ENCODE measurements at regions not wholly inside any gene's neighbourhood (a gene's known extent, or its start where the extent isn't known, plus 50 kb on each side); places are given as distances from the start of the nearest gene placed in this dataset.
"Not testable (repeated sequence)": the region's sequence is repeated elsewhere in the genome, so short reads cannot be mapped to it uniquely, and the experiment has no call there.

- Histone ChIP-seq H3K4me3 (ENCODE audit: low read length) (no peak overlapping the region), H3K4me2 (ENCODE audit: low read depth, low read length) (no peak overlapping the region), H3K27me3 (replicated peaks; ENCODE audit: insufficient read depth, low read length) (no peaks in the 10 kb centered on the region)
Measured at GRCh38 chr4:144861471-144861870, 215.5 kb downstream of the HHIP start.

DNA sequence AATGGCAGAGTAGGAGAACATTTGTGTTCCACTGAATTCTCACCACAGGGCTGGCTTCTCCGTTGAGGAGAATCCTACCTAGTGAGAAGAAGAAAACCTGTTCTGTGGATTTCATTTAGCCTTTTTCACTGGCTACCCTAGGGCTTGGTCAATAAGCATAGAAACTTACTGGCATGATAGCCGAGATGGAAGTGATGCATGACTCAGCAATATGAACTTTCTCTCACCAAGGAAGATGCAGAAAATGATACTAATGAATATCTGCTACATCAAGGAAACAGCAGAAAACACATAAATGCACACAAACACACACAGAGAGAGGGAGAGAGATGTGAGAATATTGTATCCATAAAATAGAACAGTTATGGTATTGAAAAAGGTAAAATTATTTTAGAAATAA, 216.3 kb downstream of the HHIP start:
- H2AFZ ChIP-seq (ENCODE audit: low read length), result no peak overlapping the region
- H3F3A ChIP-seq (ENCODE audit: insufficient read depth, low read length), result no peaks in the 10 kb centered on the region
- H3K36me3 ChIP-seq (replicated peaks; ENCODE audit: insufficient read depth, low read length), result no peaks in the 10 kb centered on the region
- no peak overlapping the region for H3K4me2 ChIP-seq (ENCODE audit: low read depth, low read length)
- H3K9me2 ChIP-seq (replicated peaks; ENCODE audit: insufficient read depth, low read length), result no peaks in the 10 kb centered on the region
- H3K79me2 ChIP-seq (ENCODE audit: low read length), result no peaks in the 10 kb centered on the region
- no peak overlapping the region for H3K9ac ChIP-seq (ENCODE audit: low read length)
- TF ChIP-seq, protein P1, sequence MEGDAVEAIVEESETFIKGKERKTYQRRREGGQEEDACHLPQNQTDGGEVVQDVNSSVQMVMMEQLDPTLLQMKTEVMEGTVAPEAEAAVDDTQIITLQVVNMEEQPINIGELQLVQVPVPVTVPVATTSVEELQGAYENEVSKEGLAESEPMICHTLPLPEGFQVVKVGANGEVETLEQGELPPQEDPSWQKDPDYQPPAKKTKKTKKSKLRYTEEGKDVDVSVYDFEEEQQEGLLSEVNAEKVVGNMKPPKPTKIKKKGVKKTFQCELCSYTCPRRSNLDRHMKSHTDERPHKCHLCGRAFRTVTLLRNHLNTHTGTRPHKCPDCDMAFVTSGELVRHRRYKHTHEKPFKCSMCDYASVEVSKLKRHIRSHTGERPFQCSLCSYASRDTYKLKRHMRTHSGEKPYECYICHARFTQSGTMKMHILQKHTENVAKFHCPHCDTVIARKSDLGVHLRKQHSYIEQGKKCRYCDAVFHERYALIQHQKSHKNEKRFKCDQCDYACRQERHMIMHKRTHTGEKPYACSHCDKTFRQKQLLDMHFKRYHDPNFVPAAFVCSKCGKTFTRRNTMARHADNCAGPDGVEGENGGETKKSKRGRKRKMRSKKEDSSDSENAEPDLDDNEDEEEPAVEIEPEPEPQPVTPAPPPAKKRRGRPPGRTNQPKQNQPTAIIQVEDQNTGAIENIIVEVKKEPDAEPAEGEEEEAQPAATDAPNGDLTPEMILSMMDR (IDR thresholded peaks at IDR 0.05; ENCODE audit: low read length), result no peak
- TF ChIP-seq EZH2phosphoT487 (IDR thresholded peaks at IDR 0.05; ENCODE audit: low read length) (no peak), EZH2 (optimal IDR thresholded peaks at IDR 0.05; ENCODE audit: low read depth, low read length) (no peak)
- DNase-seq, result no peak
- H3K4me3 ChIP-seq (ENCODE audit: low read length), result no peak overlapping the region
- no peaks in the 10 kb centered on the region for H3K9me3 ChIP-seq (replicated peaks; ENCODE audit: insufficient read depth, low read length)
- H3K27ac ChIP-seq (ENCODE audit: low read length), result no peak overlapping the region
- no peaks in the 10 kb centered on the region for H3K27me3 ChIP-seq (replicated peaks; ENCODE audit: insufficient read depth, low read length)
- no peaks in the 10 kb centered on the region for H3K4me1 ChIP-seq (ENCODE audit: low read length)
- H4K20me1 ChIP-seq (ENCODE audit: insufficient read depth, low read length), result no peaks in the 10 kb centered on the region

More at GRCh38 chr4:144861471-144861870, 215.5 kb downstream of the HHIP start:
- Histone ChIP-seq H3K9me2 (replicated peaks; ENCODE audit: insufficient read depth, low read length) (no peaks in the 10 kb centered on the region), H3K27ac (ENCODE audit: low read length) (no peak overlapping the region), H3F3A (ENCODE audit: insufficient read depth, low read length) (no peaks in the 10 kb centered on the region), H3K9me3 (replicated peaks; ENCODE audit: insufficient read depth, low read length) (no peaks in the 10 kb centered on the region), H2AFZ (ENCODE audit: low read length) (no peak overlapping the region), H3K4me1 (ENCODE audit: low read length) (no peaks in the 10 kb centered on the region), H3K36me3 (replicated peaks; ENCODE audit: insufficient read depth, low read length) (no peaks in the 10 kb centered on the region), H3K79me2 (ENCODE audit: low read length) (no peaks in the 10 kb centered on the region), H4K20me1 (ENCODE audit: insufficient read depth, low read length) (no peaks in the 10 kb centered on the region), H3K9ac (ENCODE audit: low read length) (no peak overlapping the region)
- TF ChIP-seq EZH2 (optimal IDR thresholded peaks at IDR 0.05; ENCODE audit: low read depth, low read length) (no peak), EZH2phosphoT487 (IDR thresholded peaks at IDR 0.05; ENCODE audit: low read length) (no peak)
- TF ChIP-seq, protein P1 (IDR thresholded peaks at IDR 0.05; ENCODE audit: low read length), result no peak
- DNase-seq, result no peak

DNA sequence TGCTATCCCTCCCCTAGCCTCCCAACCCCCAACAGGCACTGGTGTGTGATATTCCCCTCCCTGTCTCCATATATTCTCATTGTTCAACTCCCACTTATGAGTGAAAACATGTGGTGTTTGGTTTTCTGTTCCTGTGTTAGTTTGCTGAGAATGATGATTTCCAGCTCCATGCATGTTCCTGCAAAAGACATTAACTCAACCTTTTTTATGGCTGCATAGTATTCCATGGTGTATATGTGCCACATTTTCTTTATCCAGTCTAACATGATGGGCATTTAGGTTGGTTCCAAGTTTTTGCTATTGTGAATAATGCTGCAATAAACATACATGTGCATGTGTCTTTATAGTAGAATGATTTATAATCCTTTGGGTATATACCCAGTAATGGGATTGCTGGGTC, 218.9 kb downstream of the HHIP start:
- DNase-seq; H3K79me2 ChIP-seq (ENCODE audit: low read length): not testable (repeated sequence)

GRCh38 chr4:144868309-144868708, 222.4 kb downstream of the HHIP start:
- no peaks in the 10 kb centered on the region for H3K9me2 ChIP-seq (replicated peaks; ENCODE audit: insufficient read depth, low read length)
- TF ChIP-seq, protein P1 (IDR thresholded peaks at IDR 0.05; ENCODE audit: low read length), result no peak
- TF ChIP-seq EZH2phosphoT487 (IDR thresholded peaks at IDR 0.05; ENCODE audit: low read length) (no peak), EZH2 (optimal IDR thresholded peaks at IDR 0.05; ENCODE audit: low read depth, low read length) (no peak)
- H3K4me1 ChIP-seq (ENCODE audit: low read length), result no peaks in the 10 kb centered on the region
- no peaks in the 10 kb centered on the region for H3K9me3 ChIP-seq (replicated peaks; ENCODE audit: insufficient read depth, low read length)
- H4K20me1 ChIP-seq (ENCODE audit: insufficient read depth, low read length), result no peaks in the 10 kb centered on the region
- H3K27ac ChIP-seq (ENCODE audit: low read length), result no peak overlapping the region
- DNase-seq, result no peak
- no peaks in the 10 kb centered on the region for H3K27me3 ChIP-seq (replicated peaks; ENCODE audit: insufficient read depth, low read length)
- H3F3A ChIP-seq (ENCODE audit: insufficient read depth, low read length), result no peaks in the 10 kb centered on the region
- H2AFZ ChIP-seq (ENCODE audit: low read length), result no peak overlapping the region
- H3K4me2 ChIP-seq (ENCODE audit: low read depth, low read length), result no peak overlapping the region
- no peaks in the 10 kb centered on the region for H3K79me2 ChIP-seq (ENCODE audit: low read length)
- H3K4me3 ChIP-seq (ENCODE audit: low read length), result no peak overlapping the region
- H3K9ac ChIP-seq (ENCODE audit: low read length), result no peak overlapping the region
- H3K36me3 ChIP-seq (replicated peaks; ENCODE audit: insufficient read depth, low read length), result no peaks in the 10 kb centered on the region

More for the DNA sequence above, 218.9 kb downstream of the HHIP start:
- not testable (repeated sequence) for H4K20me1 ChIP-seq (ENCODE audit: insufficient read depth, low read length); H2AFZ ChIP-seq (ENCODE audit: low read length); H3K4me3 ChIP-seq (ENCODE audit: low read length); H3K27me3 ChIP-seq (replicated peaks; ENCODE audit: insufficient read depth, low read length); H3K9ac ChIP-seq (ENCODE audit: low read length); H3F3A ChIP-seq (ENCODE audit: insufficient read depth, low read length); H3K36me3 ChIP-seq (replicated peaks; ENCODE audit: insufficient read depth, low read length); H3K9me3 ChIP-seq (replicated peaks; ENCODE audit: insufficient read depth, low read length); H3K4me1 ChIP-seq (ENCODE audit: low read length); H3K27ac ChIP-seq (ENCODE audit: low read length); H3K9me2 ChIP-seq (replicated peaks; ENCODE audit: insufficient read depth, low read length); H3K4me2 ChIP-seq (ENCODE audit: low read depth, low read length)

All from MM.1S (cell line).